Stomach (tissue), 8 donors: ENCODE measurements at regions not wholly inside any gene's neighbourhood (a gene's known extent, or its start where the extent isn't known, plus 50 kb on each side); places are given as distances from the start of the nearest gene placed in this dataset.

Experiments used
- DNase-seq, 2 donors: peaks; one replicate each; pipeline versions ENCODE4 v3.0.0 to v3.0.0-alpha.2; 2013 to 2019
- H3K27ac ChIP-seq, 5 donors: fragments of 200-600 bp in 4 of 5; sonication (generic) in 4 of 5; one replicate each; pipeline ENCODE4 v1.5.1; 2013 to 2019; ENCODE audit warnings: mild to moderate bottlenecking in 1 of 5, moderate library complexity in 1 of 5
- H3K27me3 ChIP-seq, 3 donors: fragments of 200-600 bp; sonication (generic); one replicate each; pipeline ENCODE4 v1.5.1; 2017 to 2019; ENCODE audit warnings: mixed run types in 1 of 3
- H3K36me3 ChIP-seq, 4 donors: fragments of 200-600 bp; sonication (generic); 1 replicate in 3 of 4; 2 replicates in 1 of 4; pipeline ENCODE4 v1.5.1; 2016 to 2019
- H3K4me1 ChIP-seq, 4 donors: fragments of 200-600 bp; sonication (generic); one replicate each; pipeline ENCODE4 v1.5.1; 2016 to 2019
- H3K4me3 ChIP-seq, 4 donors: fragments of 200-600 bp; sonication (generic) in 3 of 4; one replicate each; pipeline ENCODE4 v1.5.1; 2016 to 2019; ENCODE audit warnings: mild to moderate bottlenecking in 1 of 4
- H3K9me3 ChIP-seq, 4 donors: fragments of 200-600 bp; sonication (generic); one replicate each; pipeline ENCODE4 v1.5.1; 2016 to 2019
- CTCF ChIP-seq, 7 experiments: fragments of 450-650 bp in 4 of 7; fragments of 200-600 bp in 3 of 7; sonication (generic) in 3 of 7; IDR thresholded peaks; one replicate each; pipeline ENCODE4 v1.5.1; 2016 to 2019; ENCODE audit warnings: antibody characterized with exemption in 7 of 7, control low read depth in 2 of 7, mild to moderate bottlenecking in 1 of 7
- EP300 ChIP-seq: sonication (generic); formaldehyde crosslinking; IDR thresholded peaks from one replicate; pipeline ENCODE4 v1.6.1; 2017; ENCODE audit warnings: antibody characterized with exemption
- POLR2A ChIP-seq, 4 donors: fragments of 450-650 bp; IDR thresholded peaks; one replicate each; pipeline ENCODE4 v1.6.1; 2016; ENCODE audit warnings: antibody characterized with exemption in 4 of 4, control low read depth in 2 of 4, mild to moderate bottlenecking in 1 of 4, moderate library complexity in 1 of 4
- POLR2AphosphoS5 ChIP-seq, 3 donors: sonication (generic); formaldehyde crosslinking; IDR thresholded peaks; one replicate each; pipeline ENCODE4 v1.6.1; 2016; ENCODE audit warnings: antibody characterized with exemption in 3 of 3
- WGBS, 5 donors: extraction: QIAGEN DNeasy Blood & Tissue Kit in 3 of 5; methylation state at CpG; one replicate each; pipeline versions ENCODE4 v1.1.5 to v1.1.7; 2013 to 2018; 5-methylcytosine and 5-hydroxymethylcytosine counted together
- intact Hi-C: fragments of 100-400 bp; cut with DNase I; formaldehyde crosslinking; loops from one replicate; pipeline ENCODE4 v1.15.1; 2023; ENCODE audit warnings: low total_unique reads
- donor health status: healthy with polysubstance abuse.
- donor health status: Bipolar disorder and iron deficiency.
- donor health status: healthy.

DNA sequence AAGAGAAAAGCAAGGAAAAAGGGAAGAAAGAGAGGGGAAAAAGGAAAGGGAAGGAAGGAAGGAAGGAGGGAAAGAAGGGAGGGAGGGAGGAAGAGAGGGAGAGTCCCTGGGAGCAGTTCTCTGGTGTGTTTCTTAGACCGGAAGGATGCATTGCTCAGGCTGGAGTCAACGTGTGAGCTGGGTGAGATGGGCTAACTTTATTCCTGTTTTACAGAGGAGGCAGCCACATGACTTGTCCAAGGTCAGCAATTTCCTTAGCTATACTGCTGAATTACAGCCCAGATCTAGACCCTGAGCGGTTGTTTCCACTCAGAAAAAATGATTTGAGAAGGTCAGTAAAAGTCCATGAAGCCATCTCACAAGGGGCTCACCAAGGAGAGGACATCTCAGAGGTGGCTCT, 86.6 kb upstream of the APCDD1 start:
- Histone ChIP-seq H3K36me3 (no peaks in the 10 kb centered on the region), H3K4me3 (no peak overlapping the region), H3K27ac (no peak overlapping the region), H3K27me3 (no peaks in the 10 kb centered on the region), H3K4me1 (peaks cover 6 to 12% (median 8%) of the 10 kb centered on the region in 4 donors), H3K9me3 (peaks cover 0 to 5% (median 0%) of the 10 kb centered on the region in 4 donors)
- intact Hi-C loops, result no loop called here
- DNase-seq, result no peak
- TF ChIP-seq EP300 (no peak), CTCF (IDR thresholded peaks at IDR 0.05) (no peak), POLR2AphosphoS5 (IDR thresholded peaks at IDR 0.05) (no peak), POLR2A (IDR thresholded peaks at IDR 0.05) (no peak)
- 74 to 90% (median 87%) methylated on average over 3 of the region's 3 CpGs for WGBS, 5 donors

- intact Hi-C loops, result no loop called here
- DNase-seq, result no peak
- H3K36me3 ChIP-seq, result no peaks in the 10 kb centered on the region
- H3K9me3 ChIP-seq, result peaks cover 0 to 5% (median 0%) of the 10 kb centered on the region in 4 donors
- WGBS, 5 donors, result 46 to 65% (median 54%) methylated on average over 8 of the region's 8 CpGs
- H3K4me1 ChIP-seq, result peaks cover 6 to 19% (median 8%) of the 10 kb centered on the region in 4 donors
- H3K4me3 ChIP-seq, result no peak overlapping the region
- TF ChIP-seq EP300 (no peak), POLR2AphosphoS5 (IDR thresholded peaks at IDR 0.05) (no peak), CTCF (IDR thresholded peaks at IDR 0.05) (no peak), POLR2A (IDR thresholded peaks at IDR 0.05) (no peak)
- no peaks in the 10 kb centered on the region for H3K27me3 ChIP-seq
- H3K27ac ChIP-seq, result no peak overlapping the region
These were observed 85.7 kb upstream of the APCDD1 start for GRCh38 chr18:10368456-10369453.

- peaks cover 6 to 20% (median 8%) of the 10 kb centered on the region in 4 donors for H3K4me1 ChIP-seq
- H3K4me3 ChIP-seq, result no peak overlapping the region
- no peak overlapping the region for H3K27ac ChIP-seq
- no peaks in the 10 kb centered on the region for H3K9me3 ChIP-seq
- no peak for TF ChIP-seq EP300
- DNase-seq, result no peak
- intact Hi-C loops, result no loop called here
- H3K36me3 ChIP-seq, result no peaks in the 10 kb centered on the region
- WGBS, 5 donors, result 41 to 71% (median 63%) methylated on average over 7 of the region's 7 CpGs
- H3K27me3 ChIP-seq, result no peaks in the 10 kb centered on the region
These were observed 83.7 kb upstream of the APCDD1 start for GRCh38 chr18:10370716-10371115.

DNA sequence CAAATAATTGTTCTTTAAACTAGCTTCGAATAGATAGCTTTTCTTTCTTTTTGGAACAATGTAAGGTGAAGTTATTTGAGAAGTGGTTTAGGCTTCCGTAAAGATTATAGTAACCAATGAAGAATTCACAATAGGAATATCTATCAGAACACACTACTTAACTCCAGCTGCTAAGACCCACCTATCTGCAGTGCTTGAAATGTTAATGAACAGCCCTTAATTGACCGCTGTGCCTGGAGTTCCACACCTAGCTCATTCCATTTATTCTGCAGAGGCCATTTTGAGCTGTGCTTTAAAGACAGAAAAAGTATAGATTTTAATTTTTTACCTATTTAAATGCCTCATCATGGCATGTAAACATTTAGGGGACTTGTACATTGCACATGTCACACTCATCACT, 83.3 kb upstream of the APCDD1 start:
- Histone ChIP-seq H3K27ac (no peak overlapping the region), H3K36me3 (no peaks in the 10 kb centered on the region), H3K4me3 (no peak overlapping the region), H3K27me3 (no peaks in the 10 kb centered on the region), H3K9me3 (no peaks in the 10 kb centered on the region), H3K4me1 (peaks cover 6 to 20% (median 8%) of the 10 kb centered on the region in 4 donors)
- 38 to 63% (median 55%) methylated on average over 3 of the region's 3 CpGs for WGBS, 5 donors
- TF ChIP-seq POLR2AphosphoS5 (IDR thresholded peaks at IDR 0.05), result no peak
- TF ChIP-seq EP300, result no peak
- no peak for TF ChIP-seq CTCF (IDR thresholded peaks at IDR 0.05)
- TF ChIP-seq POLR2A (IDR thresholded peaks at IDR 0.05), result no peak
- intact Hi-C loops, result no loop called here
- no peak for DNase-seq

DNA sequence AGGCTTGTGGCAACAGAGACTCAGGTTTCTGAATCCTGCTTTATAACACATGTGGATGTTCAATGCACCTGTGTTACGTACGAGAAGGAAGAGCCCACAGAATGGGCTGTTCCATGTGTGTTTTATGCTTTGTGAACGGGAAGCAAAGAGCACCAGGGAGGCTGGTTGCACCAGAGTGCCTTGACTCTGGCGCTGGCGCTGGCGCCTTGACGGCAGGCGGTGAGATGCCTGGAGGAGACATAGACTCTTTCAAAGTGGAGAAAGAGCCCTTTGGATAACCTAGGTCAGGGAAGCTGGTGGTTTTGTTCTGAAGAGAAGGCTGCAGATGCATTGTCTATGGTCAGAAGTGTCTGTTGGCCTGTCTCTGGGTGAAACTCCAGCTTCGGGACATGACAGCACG, 80.2 kb upstream of the APCDD1 start:
- no peaks in the 10 kb centered on the region for H3K27me3 ChIP-seq
- 88 to 97% (median 92%) methylated on average over 10 of the region's 10 CpGs for WGBS, 5 donors
- H3K36me3 ChIP-seq, result no peaks in the 10 kb centered on the region
- intact Hi-C loops, result no loop called here
- H3K27ac ChIP-seq, result no peak overlapping the region
- peaks cover 5 to 14% (median 11%) of the 10 kb centered on the region in 4 donors for H3K4me1 ChIP-seq
- no peak overlapping the region for H3K4me3 ChIP-seq
- no peaks in the 10 kb centered on the region for H3K9me3 ChIP-seq
- no peak for DNase-seq
- TF ChIP-seq POLR2AphosphoS5 (IDR thresholded peaks at IDR 0.05), result no peak
- TF ChIP-seq CTCF (IDR thresholded peaks at IDR 0.05), result no peak
- no peak for TF ChIP-seq EP300
- TF ChIP-seq POLR2A (IDR thresholded peaks at IDR 0.05), result no peak
